ENCODE measurements at regions not wholly inside any gene's neighbourhood (a gene's known extent, or its start where the extent isn't known, plus 50 kb on each side); places are given as distances from the start of the nearest gene placed in this dataset.

DNA sequence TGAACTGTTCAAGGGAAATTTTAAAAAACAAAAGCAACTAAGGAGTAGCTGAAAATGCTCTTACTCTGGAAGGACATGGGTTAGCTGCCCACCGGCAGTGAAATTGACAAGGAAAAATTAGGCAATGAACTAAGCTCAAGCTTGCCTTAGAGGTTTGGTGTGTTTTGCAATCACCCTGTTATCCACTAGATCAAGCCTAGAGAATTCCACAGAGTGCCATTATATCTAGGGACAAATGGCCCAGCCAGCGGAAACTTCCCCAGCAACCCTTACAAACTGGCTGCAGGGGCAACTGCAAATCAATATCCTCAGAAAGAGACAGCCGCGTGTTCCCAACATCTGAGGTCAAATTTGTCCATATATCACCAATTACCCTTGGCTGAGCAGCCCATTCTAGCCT, 258.2 kb downstream of the SP3 start:
- DNase-seq: no peak
- no peak overlapping the region for H3K9ac ChIP-seq (ENCODE audit: low read depth, low read length)
- no peak overlapping the region for H3K4me2 ChIP-seq (ENCODE audit: insufficient read depth, low read length)
- no peaks in the 10 kb centered on the region for H3K79me2 ChIP-seq (ENCODE audit: insufficient read depth, low read length)
- no peak overlapping the region for H2AFZ ChIP-seq (ENCODE audit: low read depth, low read length)
- H3K9me3 ChIP-seq (ENCODE audit: insufficient read depth, low read length, severe bottlenecking): no peaks in the 10 kb centered on the region
- no peak overlapping the region for H3K4me3 ChIP-seq (ENCODE audit: low read depth in 1 of 2, low read length in 2 of 2)
- H3K4me1 ChIP-seq (ENCODE audit: insufficient read depth, low read length): no peaks in the 10 kb centered on the region
- no peak overlapping the region for H3K27ac ChIP-seq (ENCODE audit: low read length)
- H3K27me3 ChIP-seq (ENCODE audit: insufficient read depth, low read length, poor library complexity): peaks cover 3% of the 10 kb centered on the region
- ATAC-seq (ENCODE audit: insufficient read depth, low read depth): no peak
- no peaks in the 10 kb centered on the region for H4K20me1 ChIP-seq (ENCODE audit: insufficient read depth, low read length)
- H3K36me3 ChIP-seq (ENCODE audit: insufficient read depth, low read length): no peaks in the 10 kb centered on the region
- TF ChIP-seq EZH2 (IDR thresholded peaks at IDR 0.05; ENCODE audit: borderline replicate concordance, low read depth, low read length, severe bottlenecking): no peak

DNA sequence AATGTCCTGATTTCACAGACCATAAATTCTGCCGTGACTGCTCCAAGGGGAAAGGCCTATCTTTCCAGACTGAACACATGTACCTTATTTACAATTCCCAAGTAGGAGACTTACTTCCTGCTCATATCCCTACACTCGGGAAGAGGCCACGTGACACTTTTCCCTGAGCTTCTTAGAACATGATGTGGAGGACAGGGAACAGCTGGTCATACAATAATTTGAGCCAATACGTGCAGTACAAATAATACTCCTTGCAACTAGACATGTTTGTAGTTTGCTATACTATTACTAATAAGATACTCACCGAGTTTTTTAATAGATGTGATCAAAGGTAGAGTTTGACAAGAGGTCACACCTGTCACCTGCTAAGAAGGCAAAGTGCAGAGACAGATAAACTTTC, 256.4 kb downstream of the SP3 start:
- Histone ChIP-seq H3K27me3 (ENCODE audit: insufficient read depth, low read length, poor library complexity) (peaks cover 3% of the 10 kb centered on the region), H3K9me3 (ENCODE audit: insufficient read depth, low read length, severe bottlenecking) (no peaks in the 10 kb centered on the region), H3K27ac (ENCODE audit: low read length) (no peak overlapping the region), H3K4me2 (ENCODE audit: insufficient read depth, low read length) (no peak overlapping the region), H3K36me3 (ENCODE audit: insufficient read depth, low read length) (no peaks in the 10 kb centered on the region), H3K79me2 (ENCODE audit: insufficient read depth, low read length) (no peaks in the 10 kb centered on the region), H3K4me3 (ENCODE audit: low read depth in 1 of 2, low read length in 2 of 2) (no peak overlapping the region), H2AFZ (ENCODE audit: low read depth, low read length) (no peak overlapping the region), H3K9ac (ENCODE audit: low read depth, low read length) (no peak overlapping the region), H4K20me1 (ENCODE audit: insufficient read depth, low read length) (no peaks in the 10 kb centered on the region), H3K4me1 (ENCODE audit: insufficient read depth, low read length) (no peaks in the 10 kb centered on the region)
- ATAC-seq (ENCODE audit: insufficient read depth, low read depth): no peak
- DNase-seq: no peak
- TF ChIP-seq EZH2 (IDR thresholded peaks at IDR 0.05; ENCODE audit: borderline replicate concordance, low read depth, low read length, severe bottlenecking): no peak
- TF ChIP-seq, protein P1, sequence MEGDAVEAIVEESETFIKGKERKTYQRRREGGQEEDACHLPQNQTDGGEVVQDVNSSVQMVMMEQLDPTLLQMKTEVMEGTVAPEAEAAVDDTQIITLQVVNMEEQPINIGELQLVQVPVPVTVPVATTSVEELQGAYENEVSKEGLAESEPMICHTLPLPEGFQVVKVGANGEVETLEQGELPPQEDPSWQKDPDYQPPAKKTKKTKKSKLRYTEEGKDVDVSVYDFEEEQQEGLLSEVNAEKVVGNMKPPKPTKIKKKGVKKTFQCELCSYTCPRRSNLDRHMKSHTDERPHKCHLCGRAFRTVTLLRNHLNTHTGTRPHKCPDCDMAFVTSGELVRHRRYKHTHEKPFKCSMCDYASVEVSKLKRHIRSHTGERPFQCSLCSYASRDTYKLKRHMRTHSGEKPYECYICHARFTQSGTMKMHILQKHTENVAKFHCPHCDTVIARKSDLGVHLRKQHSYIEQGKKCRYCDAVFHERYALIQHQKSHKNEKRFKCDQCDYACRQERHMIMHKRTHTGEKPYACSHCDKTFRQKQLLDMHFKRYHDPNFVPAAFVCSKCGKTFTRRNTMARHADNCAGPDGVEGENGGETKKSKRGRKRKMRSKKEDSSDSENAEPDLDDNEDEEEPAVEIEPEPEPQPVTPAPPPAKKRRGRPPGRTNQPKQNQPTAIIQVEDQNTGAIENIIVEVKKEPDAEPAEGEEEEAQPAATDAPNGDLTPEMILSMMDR (IDR thresholded peaks at IDR 0.05; ENCODE audit: borderline replicate concordance, extremely low read depth, low read length, poor library complexity, severe bottlenecking): no peak

DNA sequence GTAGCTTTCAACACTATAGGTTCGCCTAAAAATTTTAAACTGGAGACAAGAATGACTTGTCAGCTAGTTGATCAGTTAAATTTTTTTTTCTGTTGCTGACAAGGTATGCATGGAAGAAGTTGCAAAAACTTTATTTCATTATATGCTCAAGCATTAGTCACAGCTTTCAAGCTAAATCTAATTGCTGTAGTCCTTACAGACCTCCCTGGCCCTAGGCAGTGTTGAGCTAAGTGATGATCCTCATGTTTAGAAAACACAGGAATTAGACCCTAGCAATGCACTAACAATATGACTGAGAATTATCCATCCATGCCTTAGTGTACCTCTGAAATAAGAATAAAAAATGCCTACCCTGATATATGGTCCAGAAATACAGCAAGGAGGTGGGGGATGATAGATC, 253.4 kb downstream of the SP3 start:
- no peaks in the 10 kb centered on the region for H4K20me1 ChIP-seq (ENCODE audit: insufficient read depth, low read length)
- no peak overlapping the region for H3K4me3 ChIP-seq (ENCODE audit: low read depth in 1 of 2, low read length in 2 of 2)
- no peak overlapping the region for H3K4me2 ChIP-seq (ENCODE audit: insufficient read depth, low read length)
- no peaks in the 10 kb centered on the region for H3K9me3 ChIP-seq (ENCODE audit: insufficient read depth, low read length, severe bottlenecking)
- TF ChIP-seq, protein P1 (IDR thresholded peaks at IDR 0.05; ENCODE audit: borderline replicate concordance, extremely low read depth, low read length, poor library complexity, severe bottlenecking): no peak
- TF ChIP-seq EZH2 (IDR thresholded peaks at IDR 0.05; ENCODE audit: borderline replicate concordance, low read depth, low read length, severe bottlenecking): no peak
- H3K27me3 ChIP-seq (ENCODE audit: insufficient read depth, low read length, poor library complexity): no peaks in the 10 kb centered on the region
- no peaks in the 10 kb centered on the region for H3K79me2 ChIP-seq (ENCODE audit: insufficient read depth, low read length)
- no peaks in the 10 kb centered on the region for H3K36me3 ChIP-seq (ENCODE audit: insufficient read depth, low read length)
- no peak overlapping the region for H3K9ac ChIP-seq (ENCODE audit: low read depth, low read length)
- no peaks in the 10 kb centered on the region for H3K4me1 ChIP-seq (ENCODE audit: insufficient read depth, low read length)
- ATAC-seq (ENCODE audit: insufficient read depth, low read depth) (no peak), DNase-seq (no peak)
- no peak overlapping the region for H2AFZ ChIP-seq (ENCODE audit: low read depth, low read length)
- no peak overlapping the region for H3K27ac ChIP-seq (ENCODE audit: low read length)

- H3K27me3 ChIP-seq (ENCODE audit: insufficient read depth, low read length, poor library complexity): no peaks in the 10 kb centered on the region
- no peak for ATAC-seq (ENCODE audit: insufficient read depth, low read depth)
- H3K36me3 ChIP-seq (ENCODE audit: insufficient read depth, low read length): no peaks in the 10 kb centered on the region
- H3K4me1 ChIP-seq (ENCODE audit: insufficient read depth, low read length): no peaks in the 10 kb centered on the region
- no peak overlapping the region for H3K4me3 ChIP-seq (ENCODE audit: low read depth in 1 of 2, low read length in 2 of 2)
- H3K4me2 ChIP-seq (ENCODE audit: insufficient read depth, low read length): no peak overlapping the region
- no peak overlapping the region for H3K9ac ChIP-seq (ENCODE audit: low read depth, low read length)
- TF ChIP-seq EZH2 (IDR thresholded peaks at IDR 0.05; ENCODE audit: borderline replicate concordance, low read depth, low read length, severe bottlenecking): no peak
- TF ChIP-seq, protein P1 (IDR thresholded peaks at IDR 0.05; ENCODE audit: borderline replicate concordance, extremely low read depth, low read length, poor library complexity, severe bottlenecking): no peak
- DNase-seq: no peak
- H3K27ac ChIP-seq (ENCODE audit: low read length): no peak overlapping the region
- no peaks in the 10 kb centered on the region for H3K9me3 ChIP-seq (ENCODE audit: insufficient read depth, low read length, severe bottlenecking)
- no peaks in the 10 kb centered on the region for H4K20me1 ChIP-seq (ENCODE audit: insufficient read depth, low read length)
- H3K79me2 ChIP-seq (ENCODE audit: insufficient read depth, low read length): no peaks in the 10 kb centered on the region
- no peak overlapping the region for H2AFZ ChIP-seq (ENCODE audit: low read depth, low read length)
These were observed 251.1 kb downstream of the SP3 start for GRCh38 chr2:173713904-173714555.

Data from DND-41 (cell line).